Esophagus muscularis mucosa (tissue), 3 donors: ENCODE measurements at regions not wholly inside any gene's neighbourhood (a gene's known extent, or its start where the extent isn't known, plus 50 kb on each side); places are given as distances from the start of the nearest gene placed in this dataset.

Experiments used
- EP300 ChIP-seq: sonication (generic); formaldehyde crosslinking; IDR thresholded peaks from one replicate; pipeline ENCODE4 v1.6.1; 2017; ENCODE audit warnings: antibody characterized with exemption
- TF ChIP-seq, protein P1 (sequence below), 3 experiments: fragments of 200-600 bp in 2 of 3; fragments of 450-650 bp in 1 of 3; sonication (generic) in 2 of 3; IDR thresholded peaks; one replicate each; pipeline ENCODE4 v1.5.1; 2017 to 2019; ENCODE audit warnings: antibody characterized with exemption in 3 of 3, mild to moderate bottlenecking in 2 of 3, moderate library complexity in 1 of 3

DNA sequence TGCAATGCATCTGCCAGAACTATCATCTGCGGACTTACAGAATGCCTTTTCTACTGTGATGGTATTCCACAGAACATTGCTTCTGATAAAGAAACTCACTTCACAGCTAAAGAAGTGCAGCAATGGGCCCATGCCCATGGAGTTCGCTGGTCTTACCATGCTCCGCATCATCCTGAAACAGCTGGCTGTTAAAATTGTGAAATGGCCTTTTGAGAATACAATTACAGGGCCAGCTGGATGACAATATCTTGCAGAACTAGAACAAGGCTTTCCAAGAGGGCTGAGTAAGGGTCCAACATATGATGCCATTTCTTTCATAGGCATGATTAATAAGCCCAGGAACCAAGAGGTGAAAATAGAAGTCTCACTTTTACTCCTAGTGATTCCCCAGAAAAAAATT, 104.1 kb upstream of the ADCY1 start:
- TF ChIP-seq, protein P1, sequence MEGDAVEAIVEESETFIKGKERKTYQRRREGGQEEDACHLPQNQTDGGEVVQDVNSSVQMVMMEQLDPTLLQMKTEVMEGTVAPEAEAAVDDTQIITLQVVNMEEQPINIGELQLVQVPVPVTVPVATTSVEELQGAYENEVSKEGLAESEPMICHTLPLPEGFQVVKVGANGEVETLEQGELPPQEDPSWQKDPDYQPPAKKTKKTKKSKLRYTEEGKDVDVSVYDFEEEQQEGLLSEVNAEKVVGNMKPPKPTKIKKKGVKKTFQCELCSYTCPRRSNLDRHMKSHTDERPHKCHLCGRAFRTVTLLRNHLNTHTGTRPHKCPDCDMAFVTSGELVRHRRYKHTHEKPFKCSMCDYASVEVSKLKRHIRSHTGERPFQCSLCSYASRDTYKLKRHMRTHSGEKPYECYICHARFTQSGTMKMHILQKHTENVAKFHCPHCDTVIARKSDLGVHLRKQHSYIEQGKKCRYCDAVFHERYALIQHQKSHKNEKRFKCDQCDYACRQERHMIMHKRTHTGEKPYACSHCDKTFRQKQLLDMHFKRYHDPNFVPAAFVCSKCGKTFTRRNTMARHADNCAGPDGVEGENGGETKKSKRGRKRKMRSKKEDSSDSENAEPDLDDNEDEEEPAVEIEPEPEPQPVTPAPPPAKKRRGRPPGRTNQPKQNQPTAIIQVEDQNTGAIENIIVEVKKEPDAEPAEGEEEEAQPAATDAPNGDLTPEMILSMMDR (IDR thresholded peaks at IDR 0.05) = no peak
- no peak for TF ChIP-seq EP300
